Body of pancreas (tissue), 4 donors: ENCODE measurements at regions not wholly inside any gene's neighbourhood (a gene's known extent, or its start where the extent isn't known, plus 50 kb on each side); places are given as distances from the start of the nearest gene placed in this dataset.

Source experiments
- CTCF ChIP-seq, 7 experiments: fragments of 450-650 bp in 4 of 7; fragments of 200-600 bp in 3 of 7; sonication (generic) in 3 of 7; IDR thresholded peaks; one replicate each; pipeline ENCODE4 v1.5.1; 2016 to 2019; ENCODE audit warnings: antibody characterized with exemption in 7 of 7
- POLR2A ChIP-seq, 3 donors: fragments of 450-650 bp; IDR thresholded peaks; one replicate each; pipeline ENCODE4 v1.6.1; 2016; ENCODE audit warnings: antibody characterized with exemption in 3 of 3, mild to moderate bottlenecking in 2 of 3

DNA sequence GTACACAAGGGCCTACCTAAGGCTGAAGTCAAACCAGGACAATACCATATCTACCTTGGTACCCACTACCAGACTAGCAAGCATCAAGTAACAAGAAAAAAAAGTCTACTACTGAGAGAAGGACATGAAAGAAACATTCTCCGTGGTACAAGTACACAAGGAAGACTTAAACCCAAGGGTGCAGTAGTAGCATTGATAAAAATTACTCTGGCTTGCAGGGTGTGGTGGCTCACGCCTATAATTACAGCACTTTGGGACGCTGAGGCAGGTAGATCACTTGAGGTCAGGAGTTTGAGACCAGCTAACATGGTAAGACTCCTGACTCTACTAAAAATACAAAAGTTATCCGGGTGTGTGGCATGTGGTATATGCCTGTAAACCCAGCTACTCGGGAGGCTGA is 386.5 kb upstream of the PMFBP1 start:
- TF ChIP-seq CTCF (IDR thresholded peaks at IDR 0.05) (no peak), POLR2A (IDR thresholded peaks at IDR 0.05) (no peak)
